ENCODE measurements at regions not wholly inside any gene's neighbourhood (a gene's known extent, or its start where the extent isn't known, plus 50 kb on each side); places are given as distances from the start of the nearest gene placed in this dataset.

DNA sequence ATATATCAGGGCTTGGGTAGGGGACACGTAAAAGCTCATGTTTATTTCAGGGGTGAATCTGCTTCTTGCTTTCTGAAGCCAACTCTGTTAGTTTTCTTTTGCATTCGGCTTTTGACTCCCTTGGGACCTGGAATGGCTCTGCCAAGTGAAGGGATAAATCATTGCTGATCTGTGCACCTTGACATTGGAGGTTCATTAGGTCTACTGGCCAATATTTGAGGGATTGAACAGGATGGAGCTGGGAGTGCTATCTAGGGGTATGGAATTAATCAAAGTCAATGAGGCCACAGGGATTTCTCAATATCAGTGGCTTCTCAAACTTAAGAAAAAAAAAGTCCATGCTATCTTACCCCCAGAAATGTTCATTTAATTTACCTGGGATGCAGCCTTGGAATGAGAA is 203.5 kb upstream of the RMST start (continued):
- TF ChIP-seq, protein P1, sequence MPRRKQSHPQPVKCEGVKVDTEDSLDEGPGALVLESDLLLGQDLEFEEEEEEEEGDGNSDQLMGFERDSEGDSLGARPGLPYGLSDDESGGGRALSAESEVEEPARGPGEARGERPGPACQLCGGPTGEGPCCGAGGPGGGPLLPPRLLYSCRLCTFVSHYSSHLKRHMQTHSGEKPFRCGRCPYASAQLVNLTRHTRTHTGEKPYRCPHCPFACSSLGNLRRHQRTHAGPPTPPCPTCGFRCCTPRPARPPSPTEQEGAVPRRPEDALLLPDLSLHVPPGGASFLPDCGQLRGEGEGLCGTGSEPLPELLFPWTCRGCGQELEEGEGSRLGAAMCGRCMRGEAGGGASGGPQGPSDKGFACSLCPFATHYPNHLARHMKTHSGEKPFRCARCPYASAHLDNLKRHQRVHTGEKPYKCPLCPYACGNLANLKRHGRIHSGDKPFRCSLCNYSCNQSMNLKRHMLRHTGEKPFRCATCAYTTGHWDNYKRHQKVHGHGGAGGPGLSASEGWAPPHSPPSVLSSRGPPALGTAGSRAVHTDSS (tag by site-specific recombination; IDR thresholded peaks at IDR 0.05) = no peak
- TF ChIP-seq ZSCAN30 (tag by site-specific recombination; IDR thresholded peaks at IDR 0.05) = no peak
- TF ChIP-seq ZNF16 (tag by site-specific recombination; IDR thresholded peaks at IDR 0.05; ENCODE audit: low read depth) = no peak
- TF ChIP-seq ZNF518A (tag by site-specific recombination; conservative IDR thresholded peaks at IDR 0.05; ENCODE audit: low read depth) = no peak
- no peak for TF ChIP-seq REPIN1 (tag by site-specific recombination; IDR thresholded peaks at IDR 0.05; ENCODE audit: low read depth)
- no peak for TF ChIP-seq SP7 (tag by site-specific recombination; IDR thresholded peaks at IDR 0.05)
- no peak for TF ChIP-seq PRDM1 (tag by site-specific recombination; IDR thresholded peaks at IDR 0.05)
- TF ChIP-seq, protein P2, sequence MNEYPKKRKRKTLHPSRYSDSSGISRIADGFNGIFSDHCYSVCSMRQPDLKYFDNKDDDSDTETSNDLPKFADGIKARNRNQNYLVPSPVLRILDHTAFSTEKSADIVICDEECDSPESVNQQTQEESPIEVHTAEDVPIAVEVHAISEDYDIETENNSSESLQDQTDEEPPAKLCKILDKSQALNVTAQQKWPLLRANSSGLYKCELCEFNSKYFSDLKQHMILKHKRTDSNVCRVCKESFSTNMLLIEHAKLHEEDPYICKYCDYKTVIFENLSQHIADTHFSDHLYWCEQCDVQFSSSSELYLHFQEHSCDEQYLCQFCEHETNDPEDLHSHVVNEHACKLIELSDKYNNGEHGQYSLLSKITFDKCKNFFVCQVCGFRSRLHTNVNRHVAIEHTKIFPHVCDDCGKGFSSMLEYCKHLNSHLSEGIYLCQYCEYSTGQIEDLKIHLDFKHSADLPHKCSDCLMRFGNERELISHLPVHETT (tag by site-specific recombination; IDR thresholded peaks at IDR 0.05) = no peak
- no peak for TF ChIP-seq ZNF843 (tag by site-specific recombination; IDR thresholded peaks at IDR 0.05)
- no peak for TF ChIP-seq ZNF266 (tag by site-specific recombination; IDR thresholded peaks at IDR 0.05; ENCODE audit: low read depth)

DNA sequence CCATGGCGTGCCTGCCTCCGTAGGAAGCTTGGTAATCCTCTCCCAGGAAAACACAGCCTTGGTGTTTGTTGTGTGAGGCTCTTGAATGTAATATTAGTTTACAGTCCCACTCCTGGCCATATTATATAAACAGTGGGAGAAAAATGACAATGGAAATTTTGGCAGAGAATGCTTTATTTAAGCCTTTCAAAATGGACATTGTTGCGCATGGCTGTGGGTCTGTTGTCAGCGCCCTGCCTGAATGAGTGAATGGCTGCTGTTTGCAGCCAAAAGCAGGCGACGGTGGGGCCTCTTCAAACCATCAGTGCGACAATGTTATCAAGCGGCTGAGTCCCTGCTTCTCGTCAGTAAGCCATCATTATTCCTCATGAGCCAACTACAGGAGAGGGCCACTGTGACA is 201.8 kb upstream of the RMST start:
- ChIA-PET CTCF (no interaction called here), POLR2A (no interaction called here)
- Histone ChIP-seq H3K4me3 (ENCODE audit: low read depth, low read length) (no peak overlapping the region), H3K27ac (ENCODE audit: extremely low read depth, low read depth, low read length) (no peak overlapping the region), H3K4me1 (ENCODE audit: control insufficient read depth, insufficient read depth, low read length) (no peaks in the 10 kb centered on the region), H3K36me3 (ENCODE audit: control insufficient read depth in 2 of 2, insufficient read depth in 1 of 2, low read length in 2 of 2) (no peaks in the 10 kb centered on the region), H3K9me3 (ENCODE audit: control insufficient read depth, insufficient read depth, low read depth, low read length) (no peaks in the 10 kb centered on the region)
- TF ChIP-seq ZNF692 (tag by site-specific recombination; IDR thresholded peaks at IDR 0.05) (no peak), GLI4 (tag by site-specific recombination; IDR thresholded peaks at IDR 0.05) (no peak), ZBTB8A (tag by site-specific recombination; IDR thresholded peaks at IDR 0.05) (no peak), ZNF202 (tag by site-specific recombination; IDR thresholded peaks at IDR 0.05; ENCODE audit: borderline replicate concordance) (no peak), TSHZ1 (tag by site-specific recombination; IDR thresholded peaks at IDR 0.05; ENCODE audit: borderline replicate concordance) (no peak), ZNF23 (tag by site-specific recombination; IDR thresholded peaks at IDR 0.05; ENCODE audit: borderline replicate concordance) (no peak), SP2 (tag by site-specific recombination; IDR thresholded peaks at IDR 0.05) (no peak), ZNF747 (tag by site-specific recombination; IDR thresholded peaks at IDR 0.05) (no peak), ZNF585B (tag by site-specific recombination; IDR thresholded peaks at IDR 0.05) (no peak)
- TF ChIP-seq, protein P3, sequence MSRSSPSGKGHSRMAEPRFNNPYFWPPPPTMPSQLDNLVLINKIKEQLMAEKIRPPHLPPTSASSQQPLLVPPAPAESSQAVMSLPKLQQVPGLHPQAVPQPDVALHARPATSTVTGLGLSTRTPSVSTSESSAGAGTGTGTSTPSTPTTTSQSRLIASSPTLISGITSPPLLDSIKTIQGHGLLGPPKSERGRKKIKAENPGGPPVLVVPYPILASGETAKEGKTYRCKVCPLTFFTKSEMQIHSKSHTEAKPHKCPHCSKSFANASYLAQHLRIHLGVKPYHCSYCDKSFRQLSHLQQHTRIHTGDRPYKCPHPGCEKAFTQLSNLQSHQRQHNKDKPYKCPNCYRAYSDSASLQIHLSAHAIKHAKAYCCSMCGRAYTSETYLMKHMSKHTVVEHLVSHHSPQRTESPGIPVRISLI (tag by site-specific recombination; IDR thresholded peaks at IDR 0.05) = no peak
- TF ChIP-seq, protein P4, sequence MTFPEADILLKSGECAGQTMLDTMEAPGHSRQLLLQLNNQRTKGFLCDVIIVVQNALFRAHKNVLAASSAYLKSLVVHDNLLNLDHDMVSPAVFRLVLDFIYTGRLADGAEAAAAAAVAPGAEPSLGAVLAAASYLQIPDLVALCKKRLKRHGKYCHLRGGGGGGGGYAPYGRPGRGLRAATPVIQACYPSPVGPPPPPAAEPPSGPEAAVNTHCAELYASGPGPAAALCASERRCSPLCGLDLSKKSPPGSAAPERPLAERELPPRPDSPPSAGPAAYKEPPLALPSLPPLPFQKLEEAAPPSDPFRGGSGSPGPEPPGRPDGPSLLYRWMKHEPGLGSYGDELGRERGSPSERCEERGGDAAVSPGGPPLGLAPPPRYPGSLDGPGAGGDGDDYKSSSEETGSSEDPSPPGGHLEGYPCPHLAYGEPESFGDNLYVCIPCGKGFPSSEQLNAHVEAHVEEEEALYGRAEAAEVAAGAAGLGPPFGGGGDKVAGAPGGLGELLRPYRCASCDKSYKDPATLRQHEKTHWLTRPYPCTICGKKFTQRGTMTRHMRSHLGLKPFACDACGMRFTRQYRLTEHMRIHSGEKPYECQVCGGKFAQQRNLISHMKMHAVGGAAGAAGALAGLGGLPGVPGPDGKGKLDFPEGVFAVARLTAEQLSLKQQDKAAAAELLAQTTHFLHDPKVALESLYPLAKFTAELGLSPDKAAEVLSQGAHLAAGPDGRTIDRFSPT (tag by site-specific recombination; IDR thresholded peaks at IDR 0.05) = no peak
